Caco-2 (cell line): ENCODE measurements at regions not wholly inside any gene's neighbourhood (a gene's known extent, or its start where the extent isn't known, plus 50 kb on each side); places are given as distances from the start of the nearest gene placed in this dataset.
"Not testable (repeated sequence)": the region's sequence is repeated elsewhere in the genome, so short reads cannot be mapped to it uniquely, and the experiment has no call there.

Experiments
- BruUV-seq: library from RNA; stranded (reverse); fragments of 400-500 nt; replicated peaks from 2 replicates; lab custom pipeline; 2021; lab: Mats Ljungman, UMichigan
- CTCF ChIA-PET: fragments of 300-600 bp; sonication (Branson Sonifier 250); formaldehyde crosslinking; loops from one replicate; lab custom pipeline; 2022; ENCODE audit warnings: antibody characterized with exemption; lab: Charles Lee
- POLR2A ChIA-PET: fragments of 300-600 bp; sonication (Branson Sonifier 250); formaldehyde crosslinking; loops from one replicate; lab custom pipeline; 2022; ENCODE audit warnings: antibody characterized with exemption; lab: Charles Lee
- DNase-seq, 2 experiments: peaks; one replicate each; pipeline versions ENCODE4 v3.0.0 to v3.0.0-alpha.2; 2020 to 2022
- H3K27me3 ChIP-seq: replicated peaks from 2 replicates; pipeline ENCODE4 v1.6.0; 2011; ENCODE audit warnings: low read length; ENCODE audit not compliant: control insufficient read depth, insufficient read depth
- H3K36me3 ChIP-seq: 2 replicates; pipeline ENCODE4 v1.5.1; 2011; ENCODE audit warnings: low read length; ENCODE audit not compliant: control insufficient read depth, insufficient read depth
- H3K4me1 ChIP-seq: fragments of 250-450 bp; sonication (Bioruptor Pico); 2 replicates; pipeline ENCODE4 v1.5.1; 2020; ENCODE audit warnings: mild to moderate bottlenecking
- H3K4me3 ChIP-seq: 2 replicates; pipeline ENCODE4 v1.5.1; 2011; ENCODE audit warnings: low read depth, mild to moderate bottlenecking, control low read depth, low read length
- H3K9me3 ChIP-seq: fragments of 250-450 bp; sonication (Bioruptor Pico); 2 replicates; pipeline ENCODE4 v1.5.1; 2020; ENCODE audit warnings: mild to moderate bottlenecking, moderate library complexity
- H3K27ac Mint-ChIP-seq: one replicate; pipeline ENCODE4 v1.8.0; 2022; ENCODE audit warnings: mixed read lengths; ENCODE audit not compliant: unreplicated experiment
- H3K27me3 Mint-ChIP-seq: one replicate; pipeline ENCODE4 v1.8.0; 2022; ENCODE audit warnings: mixed read lengths; ENCODE audit not compliant: insufficient read depth, unreplicated experiment
- H3K36me3 Mint-ChIP-seq: one replicate; pipeline ENCODE4 v1.8.0; 2022; ENCODE audit warnings: mild to moderate bottlenecking, mixed read lengths; ENCODE audit not compliant: insufficient read depth, unreplicated experiment
- H3K4me1 Mint-ChIP-seq: one replicate; pipeline ENCODE4 v1.8.0; 2022; ENCODE audit warnings: low read depth, mixed read lengths; ENCODE audit not compliant: unreplicated experiment
- H3K4me3 Mint-ChIP-seq: one replicate; pipeline ENCODE4 v1.8.0; 2022; ENCODE audit warnings: mild to moderate bottlenecking, moderate library complexity, mixed read lengths; ENCODE audit not compliant: unreplicated experiment
- H3K9me3 Mint-ChIP-seq: one replicate; pipeline ENCODE4 v1.8.0; 2022; ENCODE audit warnings: mixed read lengths; ENCODE audit not compliant: unreplicated experiment
- intact Hi-C: fragments of 100-400 bp; cut with micrococcal nuclease; formaldehyde crosslinking; loops from one replicate; pipeline ENCODE4 v1.10.0; 2022; ENCODE audit not compliant: unreplicated experiment
- TF ChIP-seq, protein P1 (sequence below), 2 experiments: fragments of 200-600 bp in 1 of 2; IDR thresholded peaks; 1 replicate in 1 of 2; 2 replicates in 1 of 2; pipeline versions ENCODE4 v1.5.1 to v1.8.0; 2011 to 2022; ENCODE audit warnings: antibody characterized with exemption in 1 of 2, control low read depth in 1 of 2, inconsistent platforms in 1 of 2, low read depth in 1 of 2, low read length in 1 of 2, mild to moderate bottlenecking in 1 of 2, moderate library complexity in 1 of 2; ENCODE audit not compliant: insufficient read depth in 1 of 2, severe bottlenecking in 1 of 2, unreplicated experiment in 1 of 2

DNA sequence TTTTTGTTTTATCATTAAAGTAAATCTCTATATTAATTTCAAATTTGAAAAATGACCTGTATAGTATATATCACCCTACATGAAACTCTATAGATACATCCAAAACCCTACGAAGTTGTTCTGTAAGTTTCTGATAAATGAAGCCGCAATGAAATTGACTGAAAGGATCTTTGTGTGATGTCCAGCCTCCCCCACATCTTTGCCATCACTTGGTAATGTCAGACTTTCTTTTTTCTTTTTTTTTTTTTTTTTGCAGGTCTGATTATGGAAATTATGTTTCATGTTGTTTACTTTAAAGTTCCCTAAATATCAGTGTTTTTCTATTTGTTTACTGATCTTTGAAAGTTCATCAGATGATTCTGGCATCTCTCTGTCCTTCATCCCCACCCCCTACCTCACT lies 155.6 kb upstream of the CDH4 start:
- BruUV-seq = no TSS peak
- no peaks in the 10 kb centered on the region for H3K4me1 Mint-ChIP-seq
- H3K9me3 Mint-ChIP-seq = peaks cover 29% of the 10 kb centered on the region
- TF ChIP-seq, protein P1, sequence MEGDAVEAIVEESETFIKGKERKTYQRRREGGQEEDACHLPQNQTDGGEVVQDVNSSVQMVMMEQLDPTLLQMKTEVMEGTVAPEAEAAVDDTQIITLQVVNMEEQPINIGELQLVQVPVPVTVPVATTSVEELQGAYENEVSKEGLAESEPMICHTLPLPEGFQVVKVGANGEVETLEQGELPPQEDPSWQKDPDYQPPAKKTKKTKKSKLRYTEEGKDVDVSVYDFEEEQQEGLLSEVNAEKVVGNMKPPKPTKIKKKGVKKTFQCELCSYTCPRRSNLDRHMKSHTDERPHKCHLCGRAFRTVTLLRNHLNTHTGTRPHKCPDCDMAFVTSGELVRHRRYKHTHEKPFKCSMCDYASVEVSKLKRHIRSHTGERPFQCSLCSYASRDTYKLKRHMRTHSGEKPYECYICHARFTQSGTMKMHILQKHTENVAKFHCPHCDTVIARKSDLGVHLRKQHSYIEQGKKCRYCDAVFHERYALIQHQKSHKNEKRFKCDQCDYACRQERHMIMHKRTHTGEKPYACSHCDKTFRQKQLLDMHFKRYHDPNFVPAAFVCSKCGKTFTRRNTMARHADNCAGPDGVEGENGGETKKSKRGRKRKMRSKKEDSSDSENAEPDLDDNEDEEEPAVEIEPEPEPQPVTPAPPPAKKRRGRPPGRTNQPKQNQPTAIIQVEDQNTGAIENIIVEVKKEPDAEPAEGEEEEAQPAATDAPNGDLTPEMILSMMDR (IDR thresholded peaks at IDR 0.05; ENCODE audit: insufficient read depth in 1 of 2, low read depth in 1 of 2, low read length in 1 of 2, severe bottlenecking in 1 of 2, unreplicated experiment in 1 of 2) = no peak
- ChIA-PET POLR2A (no interaction called here), CTCF (no interaction called here)
- no peaks in the 10 kb centered on the region for H3K36me3 Mint-ChIP-seq
- Histone ChIP-seq H3K4me3 (no peak overlapping the region), H3K4me1 (no peaks in the 10 kb centered on the region), H3K36me3 (no peaks in the 10 kb centered on the region), H3K27me3 (no peaks in the 10 kb centered on the region), H3K9me3 (peaks cover 5% of the 10 kb centered on the region; the same call in 1 of the 2 replicates)
- H3K4me3 Mint-ChIP-seq = no peak overlapping the region
- H3K27me3 Mint-ChIP-seq = peaks cover 2% of the 10 kb centered on the region
- H3K27ac Mint-ChIP-seq = no peak overlapping the region
- intact Hi-C loops = no loop called here
- DNase-seq = no peak

- ChIA-PET CTCF (no interaction called here), POLR2A (no interaction called here)
- no peaks in the 10 kb centered on the region for H3K36me3 Mint-ChIP-seq
- BruUV-seq = no TSS peak
- H3K27ac Mint-ChIP-seq = no peak overlapping the region
- H3K4me1 Mint-ChIP-seq = no peaks in the 10 kb centered on the region
- no peak for DNase-seq
- peaks cover 3% of the 10 kb centered on the region; the same call in 1 of the 2 replicates for H3K9me3 ChIP-seq
- intact Hi-C loops = no loop called here
- H3K36me3 ChIP-seq = no peaks in the 10 kb centered on the region
- TF ChIP-seq, protein P1 (IDR thresholded peaks at IDR 0.05; ENCODE audit: insufficient read depth in 1 of 2, low read depth in 1 of 2, low read length in 1 of 2, severe bottlenecking in 1 of 2, unreplicated experiment in 1 of 2) = no peak
- H3K4me1 ChIP-seq = no peaks in the 10 kb centered on the region
- H3K27me3 Mint-ChIP-seq = peaks cover 3% of the 10 kb centered on the region
- H3K4me3 Mint-ChIP-seq = no peak overlapping the region
- peaks cover 17% of the 10 kb centered on the region for H3K9me3 Mint-ChIP-seq
- H3K27me3 ChIP-seq = no peaks in the 10 kb centered on the region
- no peak overlapping the region for H3K4me3 ChIP-seq
These were observed 152.3 kb upstream of the CDH4 start for GRCh38 chr20:61099806-61100205.

GRCh38 chr20:61100489-61100888 lies 151.6 kb upstream of the CDH4 start:
- CTCF ChIA-PET = no interaction called here

DNA sequence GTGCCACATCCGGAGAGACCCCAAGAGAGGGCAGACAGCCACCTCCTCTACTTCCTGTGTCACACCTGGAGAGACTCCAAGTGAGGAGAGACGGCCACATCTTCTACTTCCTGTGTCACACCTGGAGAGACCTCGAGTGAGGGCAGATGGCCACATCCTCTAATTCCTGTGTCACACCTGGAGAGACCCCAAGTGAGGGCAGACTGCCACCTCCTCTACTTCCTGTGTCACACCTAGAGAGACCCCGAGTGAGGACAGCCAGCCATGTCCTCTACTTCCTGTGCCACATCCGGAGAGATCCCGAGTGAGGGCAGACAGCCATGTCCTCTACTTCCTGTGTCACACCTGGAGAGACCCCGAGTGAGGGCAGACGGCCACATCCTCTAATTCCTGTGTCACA lies 150.7 kb upstream of the CDH4 start:
- H3K36me3 Mint-ChIP-seq, intact Hi-C loops, DNase-seq, H3K4me3 Mint-ChIP-seq, H3K27ac Mint-ChIP-seq, H3K27me3 ChIP-seq, H3K4me3 ChIP-seq, CTCF ChIA-PET, POLR2A ChIA-PET, H3K36me3 ChIP-seq, H3K4me1 Mint-ChIP-seq, H3K27me3 Mint-ChIP-seq, H3K4me1 ChIP-seq, BruUV-seq, H3K9me3 ChIP-seq: not testable (repeated sequence)
- peaks cover 11% of the 10 kb centered on the region for H3K9me3 Mint-ChIP-seq

More at GRCh38 chr20:61100489-61100888, 151.6 kb upstream of the CDH4 start:
- Histone ChIP-seq H3K4me3 (no peak overlapping the region), H3K9me3 (no peaks in the 10 kb centered on the region), H3K27me3 (no peaks in the 10 kb centered on the region), H3K4me1 (no peaks in the 10 kb centered on the region), H3K36me3 (no peaks in the 10 kb centered on the region)
- Mint-ChIP-seq H3K9me3 (peaks cover 11% of the 10 kb centered on the region), H3K27ac (no peak overlapping the region), H3K36me3 (no peaks in the 10 kb centered on the region), H3K4me1 (no peaks in the 10 kb centered on the region), H3K27me3 (peaks cover 3% of the 10 kb centered on the region), H3K4me3 (no peak overlapping the region)
- TF ChIP-seq, protein P1 (IDR thresholded peaks at IDR 0.05; ENCODE audit: insufficient read depth in 1 of 2, low read depth in 1 of 2, low read length in 1 of 2, severe bottlenecking in 1 of 2, unreplicated experiment in 1 of 2) = no peak
- POLR2A ChIA-PET = no interaction called here
- no peak for DNase-seq
- intact Hi-C loops = no loop called here
- no TSS peak for BruUV-seq
